Adrenal gland (tissue), 9 donors: ENCODE measurements at regions not wholly inside any gene's neighbourhood (a gene's known extent, or its start where the extent isn't known, plus 50 kb on each side); places are given as distances from the start of the nearest gene placed in this dataset.
A peak's percentile ranks its signal among the peaks of the same experiment; 100 is the strongest.

ENCODE experiments used
- DNase-seq, 7 donors: peaks; one replicate each; pipeline ENCODE4 v3.0.0-alpha.2; 2019 to 2020
- H3K27ac ChIP-seq, 5 donors: fragments of 200-600 bp; sonication (generic) in 4 of 5; 1 replicate in 3 of 5; 2 replicates in 2 of 5; pipeline versions ENCODE4 v1.5.1 to v1.8.0; 2016 to 2020; ENCODE audit warnings: mild to moderate bottlenecking in 1 of 5
- H3K27me3 ChIP-seq: fragments of 200-600 bp; 2 replicates; pipeline ENCODE4 v1.8.0; 2021
- H3K36me3 ChIP-seq, 2 donors: fragments of 200-600 bp; replicated peaks in 1 of 2; 1 replicate in 1 of 2; 2 replicates in 1 of 2; pipeline versions ENCODE4 v1.5.1 to v1.8.0; 2018 to 2022
- H3K4me1 ChIP-seq, 2 donors: fragments of 200-600 bp; replicated peaks in 1 of 2; 1 replicate in 1 of 2; 2 replicates in 1 of 2; pipeline versions ENCODE4 v1.5.1 to v1.8.0; 2018 to 2021
- H3K4me3 ChIP-seq, 4 donors: fragments of 200-600 bp; sonication (generic) in 3 of 4; one replicate each; pipeline ENCODE4 v1.5.1; 2016 to 2018
- H3K9me3 ChIP-seq, 3 donors: fragments of 200-600 bp; sonication (generic) in 1 of 3; replicated peaks in 1 of 3; 1 replicate in 2 of 3; 2 replicates in 1 of 3; pipeline versions ENCODE4 v1.5.1 to v1.8.0; 2016 to 2021
- POLR2A ChIP-seq, 2 donors: fragments of 450-650 bp; IDR thresholded peaks; one replicate each; pipeline ENCODE4 v1.6.1; 2017; ENCODE audit warnings: antibody characterized with exemption in 2 of 2, mild to moderate bottlenecking in 2 of 2, moderate library complexity in 1 of 2
- WGBS, 4 donors: extraction: QIAGEN DNeasy Blood & Tissue Kit in 2 of 4; methylation state at CpG; one replicate each; pipeline versions ENCODE4 v1.1.5 to v1.1.7; 2013 to 2017; 5-methylcytosine and 5-hydroxymethylcytosine counted together
- intact Hi-C, 2 donors: fragments of 100-400 bp; cut with DNase I; formaldehyde crosslinking; loops; one replicate each; pipeline versions ENCODE4 v1.14.1 to v1.15.0; 2022 to 2023
- TF ChIP-seq, protein P1 (sequence below), 6 experiments: fragments of 450-650 bp in 4 of 6; fragments of 200-600 bp in 2 of 6; sonication (generic) in 1 of 6; IDR thresholded peaks; 1 replicate in 5 of 6; 2 replicates in 1 of 6; pipeline versions ENCODE4 v1.5.1 to v1.8.0; 2016 to 2021; ENCODE audit warnings: antibody characterized with exemption in 6 of 6, mild to moderate bottlenecking in 2 of 6, moderate library complexity in 1 of 6
- donor health status: healthy with polysubstance abuse.
- donor health status: Bipolar disorder and iron deficiency.
- donor health status: DM: yes; HTN: yes; CAD: no.
- donor health status: DM: no; HTN: no; CAD: no.
- donor health status: DM: no; HTN: no; CAD: no.

- Histone ChIP-seq H3K27ac (no peak overlapping the region), H3K36me3 (no peaks in the 10 kb centered on the region), H3K9me3 (no peaks in the 10 kb centered on the region), H3K4me1 (peaks cover 0 to 8% of the 10 kb centered on the region in 2 donors), H3K27me3 (no peaks in the 10 kb centered on the region), H3K4me3 (no peak overlapping the region)
- intact Hi-C loops = loop anchor here in 1 of 2 donors (10.0 kb wide), 1 partner anchor 286 kb away; no protein-coding TSS in a partner anchor
- TF ChIP-seq, protein P1, sequence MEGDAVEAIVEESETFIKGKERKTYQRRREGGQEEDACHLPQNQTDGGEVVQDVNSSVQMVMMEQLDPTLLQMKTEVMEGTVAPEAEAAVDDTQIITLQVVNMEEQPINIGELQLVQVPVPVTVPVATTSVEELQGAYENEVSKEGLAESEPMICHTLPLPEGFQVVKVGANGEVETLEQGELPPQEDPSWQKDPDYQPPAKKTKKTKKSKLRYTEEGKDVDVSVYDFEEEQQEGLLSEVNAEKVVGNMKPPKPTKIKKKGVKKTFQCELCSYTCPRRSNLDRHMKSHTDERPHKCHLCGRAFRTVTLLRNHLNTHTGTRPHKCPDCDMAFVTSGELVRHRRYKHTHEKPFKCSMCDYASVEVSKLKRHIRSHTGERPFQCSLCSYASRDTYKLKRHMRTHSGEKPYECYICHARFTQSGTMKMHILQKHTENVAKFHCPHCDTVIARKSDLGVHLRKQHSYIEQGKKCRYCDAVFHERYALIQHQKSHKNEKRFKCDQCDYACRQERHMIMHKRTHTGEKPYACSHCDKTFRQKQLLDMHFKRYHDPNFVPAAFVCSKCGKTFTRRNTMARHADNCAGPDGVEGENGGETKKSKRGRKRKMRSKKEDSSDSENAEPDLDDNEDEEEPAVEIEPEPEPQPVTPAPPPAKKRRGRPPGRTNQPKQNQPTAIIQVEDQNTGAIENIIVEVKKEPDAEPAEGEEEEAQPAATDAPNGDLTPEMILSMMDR (IDR thresholded peaks at IDR 0.05) = no peak
- TF ChIP-seq POLR2A (IDR thresholded peaks at IDR 0.05) = no peak
- WGBS, 4 donors = 52 to 61% (median 58%) methylated on average over 7 of the region's 7 CpGs
- no peak for DNase-seq
Measured at GRCh38 chr11:12598330-12599256, 75.6 kb upstream of the TEAD1 start.

DNA sequence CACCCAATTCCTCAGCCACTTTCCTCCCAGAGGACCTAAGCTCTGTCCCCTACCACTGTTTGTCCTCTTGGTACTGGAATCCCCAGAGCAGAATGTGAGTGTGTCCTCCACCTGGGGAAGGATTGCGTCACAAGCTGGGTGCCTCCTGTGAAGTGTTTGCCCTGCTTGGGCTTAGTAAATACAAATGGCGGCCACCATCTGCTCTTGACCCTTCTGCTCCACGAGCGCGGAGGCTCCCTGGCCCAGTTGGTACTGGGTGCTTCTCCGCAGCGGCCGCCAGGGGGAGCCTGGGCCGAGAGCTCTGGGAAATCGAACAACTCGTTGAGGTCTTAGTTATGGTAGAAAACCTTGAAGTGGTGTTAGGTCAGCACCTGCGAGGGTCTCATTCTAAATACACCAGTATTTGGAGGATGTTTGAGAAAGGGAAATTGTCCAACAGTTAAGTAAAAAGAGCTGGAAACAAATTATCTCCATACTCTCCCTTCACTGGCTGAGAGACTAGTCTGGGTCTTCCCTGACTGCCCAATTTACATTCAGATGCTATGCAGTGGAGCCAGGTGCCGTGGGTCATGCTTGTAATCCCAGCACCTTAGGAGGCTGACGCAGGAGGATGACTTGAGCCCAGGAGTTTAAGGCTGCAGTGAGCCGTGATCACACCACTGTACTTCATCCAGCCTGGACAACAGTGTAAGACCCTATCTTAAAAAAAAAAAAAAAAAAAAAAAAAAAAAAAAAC is 74.6 kb upstream of the TEAD1 start:
- no peak overlapping the region for H3K27ac ChIP-seq
- WGBS, 4 donors = 30 to 52% (median 39%) methylated on average over 10 to 15 of the region's 15 CpGs
- DNase-seq = peak; percentile 56 to 78 (median 64)
- no peaks in the 10 kb centered on the region for H3K36me3 ChIP-seq
- no peaks in the 10 kb centered on the region for H3K9me3 ChIP-seq
- H3K4me1 ChIP-seq = peaks cover 0 to 8% of the 10 kb centered on the region in 2 donors
- no peak overlapping the region for H3K4me3 ChIP-seq
- intact Hi-C loops = loop anchor here (2.0 to 10.0 kb wide), 2 partner anchors 285 to 289 kb away; no protein-coding TSS in a partner anchor
- TF ChIP-seq, protein P1 (IDR thresholded peaks at IDR 0.05) = peak; percentile 62 to 83 (median 78)
- no peak for TF ChIP-seq POLR2A (IDR thresholded peaks at IDR 0.05)
- no peaks in the 10 kb centered on the region for H3K27me3 ChIP-seq

GRCh38 chr11:12600829-12601228 is 73.4 kb upstream of the TEAD1 start:
- H3K4me1 ChIP-seq = peaks cover 0 to 8% of the 10 kb centered on the region in 2 donors
- H3K36me3 ChIP-seq = no peaks in the 10 kb centered on the region
- H3K27me3 ChIP-seq = no peaks in the 10 kb centered on the region
- no peaks in the 10 kb centered on the region for H3K9me3 ChIP-seq
- 76 to 81% (median 78%) methylated on average over 6 of the region's 6 CpGs for WGBS, 4 donors
- DNase-seq = no peak
- no peak overlapping the region for H3K27ac ChIP-seq
- intact Hi-C loops = loop anchor here in 1 of 2 donors (2.0 kb wide), 1 partner anchor 288 kb away; no protein-coding TSS in a partner anchor
- TF ChIP-seq POLR2A (IDR thresholded peaks at IDR 0.05) = no peak
- TF ChIP-seq, protein P1 (IDR thresholded peaks at IDR 0.05) = no peak
- no peak overlapping the region for H3K4me3 ChIP-seq

GRCh38 chr11:12602421-12602820 is 71.8 kb upstream of the TEAD1 start:
- Histone ChIP-seq H3K9me3 (no peaks in the 10 kb centered on the region), H3K27ac (no peak overlapping the region), H3K36me3 (no peaks in the 10 kb centered on the region), H3K27me3 (no peaks in the 10 kb centered on the region), H3K4me1 (peaks cover 0 to 8% of the 10 kb centered on the region in 2 donors), H3K4me3 (no peak overlapping the region)
- WGBS, 4 donors = 71 to 77% (median 73%) methylated on average over 4 of the region's 4 CpGs
- no peak for DNase-seq
- intact Hi-C loops = no loop called here
- no peak for TF ChIP-seq POLR2A (IDR thresholded peaks at IDR 0.05)
- TF ChIP-seq, protein P1 (IDR thresholded peaks at IDR 0.05) = no peak
